K562 (cell line): ENCODE measurements at regions not wholly inside any gene's neighbourhood (a gene's known extent, or its start where the extent isn't known, plus 50 kb on each side); places are given as distances from the start of the nearest gene placed in this dataset.

ENCODE experiments used
- ATAC-seq: fragments of 200-7000 bp; cut with Tn5 transposase; 3 replicates; pipeline ENCODE4 v1.9.1; 2020; ENCODE audit warnings: moderate library complexity
- BruUV-seq: library from RNA; stranded (reverse); fragments of 400-500 nt; replicated peaks from 2 replicates; lab custom pipeline; 2021; lab: Mats Ljungman, UMichigan
- CTCF ChIA-PET: fragments of 300-600 bp; formaldehyde crosslinking; extraction: SDS; loops from one replicate; lab custom pipeline; 2021; ENCODE audit warnings: low intra/inter-chr PET ratio; lab: Yijun Ruan, JAX
- POLR2A ChIA-PET: fragments of 300-600, 350-650 bp; sonication (Branson Sonifier 250); formaldehyde crosslinking; extraction: SDS; loops from one replicate; lab custom pipeline; 2021; ENCODE audit warnings: antibody characterized with exemption, inconsistent platforms; lab: Yijun Ruan, JAX
- DNase-seq, 4 experiments: peaks; one replicate each; pipeline versions ENCODE4 v3.0.0 to v3.0.0-alpha.2; 2011 to 2018; ENCODE audit warnings: low spot score in 3 of 4, mixed read lengths in 3 of 4; ENCODE audit errors: extremely low read depth in 1 of 4
- FAIRE-seq: peaks from 2 replicates; lab custom pipeline; 2011; peaks lifted over from hg19 to GRCh38; lab: Jason Lieb, UNC
- H2AFZ ChIP-seq: 2 replicates; pipeline ENCODE4 v1.6.0; 2011; ENCODE audit warnings: low read depth, low read length, control low read depth, inconsistent platforms
- H3K27ac ChIP-seq: fragments of 200-600 bp; 3 replicates; pipeline ENCODE4 v1.8.0; 2011; ENCODE audit warnings: low read depth, mild to moderate bottlenecking, control low read depth, inconsistent platforms, low read length, moderate library complexity, mixed read lengths; ENCODE audit errors: extremely low read depth
- H3K27me3 ChIP-seq, 2 experiments: fragments of 300-600 bp in 1 of 2; 2 replicates in 1 of 2; 3 replicates in 1 of 2; pipeline versions ENCODE4 v1.6.0 to v1.8.0; 2011; ENCODE audit warnings: inconsistent platforms in 2 of 2, low read length in 2 of 2, mild to moderate bottlenecking in 1 of 2, mixed read lengths in 1 of 2, moderate library complexity in 1 of 2; ENCODE audit not compliant: control insufficient read depth in 2 of 2, insufficient read depth in 2 of 2
- H3K36me3 ChIP-seq: fragments of 300-600 bp; 3 replicates; pipeline ENCODE4 v1.8.0; 2011; ENCODE audit warnings: mild to moderate bottlenecking, low read length, inconsistent platforms; ENCODE audit not compliant: control insufficient read depth, insufficient read depth
- H3K4me1 ChIP-seq, 2 experiments: fragments of 200-600 bp in 1 of 2; replicated peaks in 1 of 2; 2 replicates in 1 of 2; 3 replicates in 1 of 2; pipeline versions ENCODE4 v1.5.1 to v1.8.0; 2011; ENCODE audit warnings: inconsistent platforms in 2 of 2, low read length in 2 of 2, mild to moderate bottlenecking in 1 of 2, mixed read lengths in 1 of 2, moderate library complexity in 1 of 2; ENCODE audit not compliant: control insufficient read depth in 2 of 2, insufficient read depth in 2 of 2
- H3K4me2 ChIP-seq: 2 replicates; pipeline ENCODE4 v1.6.1; 2011; ENCODE audit warnings: low read length, control low read depth, inconsistent platforms, mixed read lengths; ENCODE audit not compliant: insufficient read depth
- H3K4me3 ChIP-seq: fragments of 200-600 bp; sonication (generic), shearing (Covaris generic); 2 replicates; pipeline ENCODE4 v1.5.1; 2016; ENCODE audit warnings: control low read depth, inconsistent platforms
- H3K79me2 ChIP-seq: fragments of 200-600 bp; 3 replicates; pipeline ENCODE4 v1.8.0; 2011; ENCODE audit warnings: low read length, inconsistent platforms; ENCODE audit not compliant: control insufficient read depth, insufficient read depth
- H3K9ac ChIP-seq, 2 experiments: 2 replicates each; pipeline versions ENCODE4 v1.6.0 to v1.6.1; 2011; ENCODE audit warnings: low read depth in 2 of 2, low read length in 2 of 2, control low read depth in 1 of 2, inconsistent platforms in 1 of 2, mild to moderate bottlenecking in 1 of 2, mixed read lengths in 1 of 2; ENCODE audit not compliant: insufficient read depth in 1 of 2
- H3K9me1 ChIP-seq: one replicate; pipeline ENCODE4 v1.6.0; 2011; ENCODE audit warnings: inconsistent platforms, mild to moderate bottlenecking, low read length, moderate library complexity; ENCODE audit not compliant: control insufficient read depth, insufficient read depth
- H3K9me3 ChIP-seq: replicated peaks from 2 replicates; pipeline ENCODE4 v1.5.1; 2011; ENCODE audit warnings: low read depth, low read length, inconsistent platforms; ENCODE audit not compliant: control insufficient read depth, insufficient read depth
- H4K20me1 ChIP-seq: replicated peaks from 2 replicates; pipeline ENCODE4 v1.6.1; 2011; ENCODE audit warnings: low read length, inconsistent platforms, mixed read lengths; ENCODE audit not compliant: control insufficient read depth, insufficient read depth
- ASH1L ChIP-seq: fragments of 450-650 bp; IDR thresholded peaks from 2 replicates; pipeline ENCODE4 v1.6.1; 2018; ENCODE audit warnings: borderline replicate concordance, mild to moderate bottlenecking, low read depth; ENCODE audit not compliant: partially characterized antibody
- BACH1 ChIP-seq: fragments of 200-800 bp; sonication (Bioruptor generic); IDR thresholded peaks from 2 replicates; pipeline ENCODE4 v1.6.1; 2016; ENCODE audit warnings: missing genetic modification characterization, missing compliant biosample characterization
- CBFA2T2 ChIP-seq: fragments of 450-650 bp; conservative IDR thresholded peaks from 2 replicates; pipeline ENCODE4 v1.6.1; 2017; ENCODE audit warnings: mild to moderate bottlenecking
- DNMT1 ChIP-seq: fragments of 450-650 bp; IDR thresholded peaks from 2 replicates; pipeline ENCODE4 v1.6.1; 2016; ENCODE audit warnings: antibody characterized with exemption, mild to moderate bottlenecking
- DPF2 ChIP-seq: fragments of 450-650 bp; IDR thresholded peaks from 2 replicates; pipeline ENCODE4 v1.6.1; 2016
- HEY1 ChIP-seq: fragments of 250-450 bp; sonication (Bioruptor Pico); IDR thresholded peaks from 2 replicates; pipeline ENCODE4 v1.5.0; 2020; ENCODE audit warnings: mild to moderate bottlenecking, moderate library complexity, borderline replicate concordance
- MXI1 ChIP-seq: IDR thresholded peaks from 2 replicates; pipeline ENCODE4 v1.6.1; 2011; ENCODE audit warnings: low read depth, mild to moderate bottlenecking, improper control_type of control experiment, low read length
- NFXL1 ChIP-seq: fragments of 450-650 bp; formaldehyde crosslinking; IDR thresholded peaks from 2 replicates; pipeline ENCODE4 v1.4.0; 2021; ENCODE audit warnings: mild to moderate bottlenecking
- NFYB ChIP-seq: IDR thresholded peaks from 2 replicates; pipeline ENCODE4 v1.6.1; 2011; ENCODE audit warnings: mild to moderate bottlenecking, moderate library complexity; ENCODE audit not compliant: insufficient read length; ENCODE audit errors: extremely low read depth
- PML ChIP-seq: IDR thresholded peaks from 2 replicates; pipeline ENCODE4 v1.6.1; 2012; ENCODE audit warnings: low read length, inconsistent platforms
- RCOR1 ChIP-seq, 2 experiments: IDR thresholded peaks; 2 replicates each; pipeline ENCODE4 v1.6.1; 2012; ENCODE audit warnings: low read depth in 2 of 2, low read length in 2 of 2, borderline replicate concordance in 1 of 2, improper control_type of control experiment in 1 of 2
- TAF15 ChIP-seq: fragments of 200-400 bp; formaldehyde crosslinking; IDR thresholded peaks from 2 replicates; pipeline ENCODE4 v1.6.1; 2017; ENCODE audit warnings: mild to moderate bottlenecking, low read depth, low read length, moderate library complexity
- ZNF175 ChIP-seq: fragments of 200-800 bp; sonication (Bioruptor generic); IDR thresholded peaks from 2 replicates; pipeline ENCODE4 v1.6.1; 2016; ENCODE audit warnings: low read depth, mild to moderate bottlenecking, missing genetic modification characterization, missing compliant biosample characterization
- WGBS: fragments of 100-300 bp; shearing (Covaris generic); methylation state at CpG from one replicate; pipeline ENCODE4 v1.1.6; 2016; ENCODE audit warnings: low coverage, mixed read lengths; ENCODE audit not compliant: insufficient coverage; ENCODE audit errors: missing lambda C conversion rate; 5-methylcytosine and 5-hydroxymethylcytosine counted together
- in situ Hi-C: fragments of 300-500 bp; cut with MboI; formaldehyde crosslinking; loops from 4 replicates; pipeline ENCODE4 v1.15.0; 2018; ENCODE audit warnings: inconsistent platforms, mixed read lengths
- intact Hi-C: fragments of 100-400 bp; cut with micrococcal nuclease; formaldehyde crosslinking; loops from 2 replicates; pipeline ENCODE4 v1.14.2; 2022
- TF ChIP-seq, protein P1 (sequence below): sonication (generic); formaldehyde crosslinking; IDR thresholded peaks from 2 replicates; pipeline ENCODE4 v1.8.0; 2023; ENCODE audit warnings: mild to moderate bottlenecking, missing genetic modification reagents
- TF ChIP-seq, protein P2 (sequence below): fragments of 450-650 bp; IDR thresholded peaks from 2 replicates; pipeline ENCODE4 v1.6.1; 2016; ENCODE audit warnings: missing biosample characterization, missing genetic modification characterization
- TF ChIP-seq, protein P3 (sequence below): fragments of 450-650 bp; IDR thresholded peaks from 2 replicates; pipeline ENCODE4 v1.6.1; 2017; ENCODE audit warnings: mild to moderate bottlenecking, moderate library complexity

DNA sequence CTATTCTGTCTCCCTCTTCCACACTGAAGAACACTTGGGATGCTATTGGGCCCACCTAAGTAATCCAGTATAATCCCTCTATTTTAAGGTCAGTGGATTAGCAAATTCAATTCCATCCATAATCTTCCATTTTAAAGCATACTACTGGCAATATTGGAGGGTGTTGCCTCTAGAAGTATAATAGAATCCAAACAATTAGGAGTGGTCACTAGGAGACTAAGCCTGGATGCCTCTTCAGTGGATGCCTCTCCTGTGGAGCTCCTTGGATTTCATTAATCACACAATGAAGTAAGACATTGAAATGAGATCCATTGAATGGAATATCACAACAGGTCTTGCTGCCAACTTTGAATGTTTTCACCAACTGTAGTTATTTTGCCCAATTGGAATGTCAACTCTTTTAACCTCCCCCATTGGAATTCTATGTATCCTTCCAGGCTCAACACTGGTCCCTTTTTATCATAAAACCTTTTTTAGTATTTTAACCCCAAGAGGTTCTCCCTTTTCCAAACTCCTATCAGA lies 311.6 kb downstream of the PLK2 start (continued):
- TF ChIP-seq, protein P1, sequence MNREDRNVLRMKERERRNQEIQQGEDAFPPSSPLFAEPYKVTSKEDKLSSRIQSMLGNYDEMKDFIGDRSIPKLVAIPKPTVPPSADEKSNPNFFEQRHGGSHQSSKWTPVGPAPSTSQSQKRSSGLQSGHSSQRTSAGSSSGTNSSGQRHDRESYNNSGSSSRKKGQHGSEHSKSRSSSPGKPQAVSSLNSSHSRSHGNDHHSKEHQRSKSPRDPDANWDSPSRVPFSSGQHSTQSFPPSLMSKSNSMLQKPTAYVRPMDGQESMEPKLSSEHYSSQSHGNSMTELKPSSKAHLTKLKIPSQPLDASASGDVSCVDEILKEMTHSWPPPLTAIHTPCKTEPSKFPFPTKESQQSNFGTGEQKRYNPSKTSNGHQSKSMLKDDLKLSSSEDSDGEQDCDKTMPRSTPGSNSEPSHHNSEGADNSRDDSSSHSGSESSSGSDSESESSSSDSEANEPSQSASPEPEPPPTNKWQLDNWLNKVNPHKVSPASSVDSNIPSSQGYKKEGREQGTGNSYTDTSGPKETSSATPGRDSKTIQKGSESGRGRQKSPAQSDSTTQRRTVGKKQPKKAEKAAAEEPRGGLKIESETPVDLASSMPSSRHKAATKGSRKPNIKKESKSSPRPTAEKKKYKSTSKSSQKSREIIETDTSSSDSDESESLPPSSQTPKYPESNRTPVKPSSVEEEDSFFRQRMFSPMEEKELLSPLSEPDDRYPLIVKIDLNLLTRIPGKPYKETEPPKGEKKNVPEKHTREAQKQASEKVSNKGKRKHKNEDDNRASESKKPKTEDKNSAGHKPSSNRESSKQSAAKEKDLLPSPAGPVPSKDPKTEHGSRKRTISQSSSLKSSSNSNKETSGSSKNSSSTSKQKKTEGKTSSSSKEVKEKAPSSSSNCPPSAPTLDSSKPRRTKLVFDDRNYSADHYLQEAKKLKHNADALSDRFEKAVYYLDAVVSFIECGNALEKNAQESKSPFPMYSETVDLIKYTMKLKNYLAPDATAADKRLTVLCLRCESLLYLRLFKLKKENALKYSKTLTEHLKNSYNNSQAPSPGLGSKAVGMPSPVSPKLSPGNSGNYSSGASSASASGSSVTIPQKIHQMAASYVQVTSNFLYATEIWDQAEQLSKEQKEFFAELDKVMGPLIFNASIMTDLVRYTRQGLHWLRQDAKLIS (CRISPR knock-in tag) = no peak

DNA sequence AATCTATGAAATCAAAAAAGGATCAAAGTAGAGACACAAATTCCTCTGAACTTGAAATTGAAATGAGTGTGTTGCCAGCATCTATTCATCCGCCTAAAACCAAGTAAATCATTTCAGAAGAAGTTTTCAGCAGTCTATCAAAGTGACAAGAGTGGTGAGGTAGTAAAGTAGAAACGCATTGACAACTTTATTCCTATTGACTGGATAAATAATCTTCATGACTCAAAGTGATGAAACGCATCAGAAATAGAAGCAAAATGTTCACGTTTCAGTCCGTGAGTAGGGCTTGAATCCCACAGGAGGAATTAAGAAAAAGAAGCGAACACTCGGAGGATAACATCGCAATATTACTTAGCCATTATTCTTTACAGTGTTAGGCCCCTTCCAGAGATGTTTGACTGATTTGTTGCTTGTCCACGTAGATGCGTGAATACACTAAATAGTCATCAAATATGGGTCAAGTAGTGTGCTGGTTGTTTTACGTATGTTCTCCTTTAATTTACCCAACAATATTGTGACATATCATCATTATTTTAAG lies 314.4 kb downstream of the PLK2 start:
- Histone ChIP-seq H3K36me3 (no peaks in the 10 kb centered on the region), H3K4me1 (no peaks in the 10 kb centered on the region), H3K27me3 (no peaks in the 10 kb centered on the region), H3K9ac (no peak overlapping the region), H3K27ac (no peak overlapping the region), H3K4me2 (no peak overlapping the region), H4K20me1 (no peaks in the 10 kb centered on the region), H2AFZ (no peak overlapping the region), H3K79me2 (no peaks in the 10 kb centered on the region), H3K9me1 (no peaks in the 10 kb centered on the region), H3K4me3 (no peak overlapping the region), H3K9me3 (no peaks in the 10 kb centered on the region)
- WGBS = 29% methylated on average over 11 of the region's 11 CpGs
- no peak for FAIRE-seq
- intact Hi-C loops = no loop called here
- no peak for ATAC-seq
- ChIA-PET CTCF (no interaction called here), POLR2A (no interaction called here)
- in situ Hi-C loops = no loop called here
- BruUV-seq = no TSS peak
- DNase-seq = no peak
- TF ChIP-seq NFXL1 (CRISPR knock-in tag) (no peak), HEY1 (CRISPR knock-in tag) (no peak), DPF2 (no peak), PML (no peak), ZNF175 (CRISPR knock-in tag) (no peak), DNMT1 (no peak), ASH1L (no peak), MXI1 (no peak), BACH1 (tag) (no peak), RCOR1 (IDR thresholded peaks at IDR 0.05; ENCODE audit: borderline replicate concordance in 1 of 2, low read depth in 2 of 2, low read length in 2 of 2) (no peak), CBFA2T2 (no peak), TAF15 (no peak), NFYB (no peak)
- TF ChIP-seq, protein P2, sequence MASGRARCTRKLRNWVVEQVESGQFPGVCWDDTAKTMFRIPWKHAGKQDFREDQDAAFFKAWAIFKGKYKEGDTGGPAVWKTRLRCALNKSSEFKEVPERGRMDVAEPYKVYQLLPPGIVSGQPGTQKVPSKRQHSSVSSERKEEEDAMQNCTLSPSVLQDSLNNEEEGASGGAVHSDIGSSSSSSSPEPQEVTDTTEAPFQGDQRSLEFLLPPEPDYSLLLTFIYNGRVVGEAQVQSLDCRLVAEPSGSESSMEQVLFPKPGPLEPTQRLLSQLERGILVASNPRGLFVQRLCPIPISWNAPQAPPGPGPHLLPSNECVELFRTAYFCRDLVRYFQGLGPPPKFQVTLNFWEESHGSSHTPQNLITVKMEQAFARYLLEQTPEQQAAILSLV (tag) = no peak
- TF ChIP-seq, protein P3, sequence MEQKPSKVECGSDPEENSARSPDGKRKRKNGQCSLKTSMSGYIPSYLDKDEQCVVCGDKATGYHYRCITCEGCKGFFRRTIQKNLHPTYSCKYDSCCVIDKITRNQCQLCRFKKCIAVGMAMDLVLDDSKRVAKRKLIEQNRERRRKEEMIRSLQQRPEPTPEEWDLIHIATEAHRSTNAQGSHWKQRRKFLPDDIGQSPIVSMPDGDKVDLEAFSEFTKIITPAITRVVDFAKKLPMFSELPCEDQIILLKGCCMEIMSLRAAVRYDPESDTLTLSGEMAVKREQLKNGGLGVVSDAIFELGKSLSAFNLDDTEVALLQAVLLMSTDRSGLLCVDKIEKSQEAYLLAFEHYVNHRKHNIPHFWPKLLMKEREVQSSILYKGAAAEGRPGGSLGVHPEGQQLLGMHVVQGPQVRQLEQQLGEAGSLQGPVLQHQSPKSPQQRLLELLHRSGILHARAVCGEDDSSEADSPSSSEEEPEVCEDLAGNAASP = no peak
